ENCODE measurements at regions not wholly inside any gene's neighbourhood (a gene's known extent, or its start where the extent isn't known, plus 50 kb on each side); places are given as distances from the start of the nearest gene placed in this dataset.

- Histone ChIP-seq H3K9me3 (replicated peaks; ENCODE audit: insufficient read depth, low read length) (no peaks in the 10 kb centered on the region), H3K27ac (ENCODE audit: low read length) (no peak overlapping the region), H3F3A (ENCODE audit: insufficient read depth, low read length) (no peaks in the 10 kb centered on the region), H3K79me2 (ENCODE audit: low read length) (no peaks in the 10 kb centered on the region), H3K9ac (ENCODE audit: low read length) (no peak overlapping the region), H3K4me3 (ENCODE audit: low read length) (no peak overlapping the region), H3K4me1 (ENCODE audit: low read length) (no peaks in the 10 kb centered on the region), H3K9me2 (replicated peaks; ENCODE audit: insufficient read depth, low read length) (no peaks in the 10 kb centered on the region), H4K20me1 (ENCODE audit: insufficient read depth, low read length) (no peaks in the 10 kb centered on the region), H2AFZ (ENCODE audit: low read length) (no peak overlapping the region), H3K4me2 (ENCODE audit: low read depth, low read length) (no peak overlapping the region), H3K27me3 (replicated peaks; ENCODE audit: insufficient read depth, low read length) (no peaks in the 10 kb centered on the region), H3K36me3 (replicated peaks; ENCODE audit: insufficient read depth, low read length) (no peaks in the 10 kb centered on the region)
- DNase-seq, result no peak
- TF ChIP-seq EZH2phosphoT487 (IDR thresholded peaks at IDR 0.05; ENCODE audit: low read length) (no peak), CTCF (IDR thresholded peaks at IDR 0.05; ENCODE audit: low read length) (no peak), EZH2 (optimal IDR thresholded peaks at IDR 0.05; ENCODE audit: low read depth, low read length) (no peak)
Observed at GRCh38 chr14:95419569-95419968, 96.9 kb downstream of the SYNE3 start.

GRCh38 chr14:95418858-95419257 is 97.6 kb downstream of the SYNE3 start:
- H3K27me3 ChIP-seq (replicated peaks; ENCODE audit: insufficient read depth, low read length), result no peaks in the 10 kb centered on the region
- no peak for DNase-seq
- no peaks in the 10 kb centered on the region for H3K79me2 ChIP-seq (ENCODE audit: low read length)
- no peak overlapping the region for H3K4me3 ChIP-seq (ENCODE audit: low read length)
- H2AFZ ChIP-seq (ENCODE audit: low read length), result no peak overlapping the region
- no peaks in the 10 kb centered on the region for H3K36me3 ChIP-seq (replicated peaks; ENCODE audit: insufficient read depth, low read length)
- no peak overlapping the region for H3K9ac ChIP-seq (ENCODE audit: low read length)
- H3F3A ChIP-seq (ENCODE audit: insufficient read depth, low read length), result no peaks in the 10 kb centered on the region
- H3K4me1 ChIP-seq (ENCODE audit: low read length), result no peaks in the 10 kb centered on the region
- TF ChIP-seq EZH2phosphoT487 (IDR thresholded peaks at IDR 0.05; ENCODE audit: low read length), result no peak
- no peak for TF ChIP-seq CTCF (IDR thresholded peaks at IDR 0.05; ENCODE audit: low read length)
- TF ChIP-seq EZH2 (optimal IDR thresholded peaks at IDR 0.05; ENCODE audit: low read depth, low read length), result no peak
- H3K9me3 ChIP-seq (replicated peaks; ENCODE audit: insufficient read depth, low read length), result no peaks in the 10 kb centered on the region
- no peaks in the 10 kb centered on the region for H4K20me1 ChIP-seq (ENCODE audit: insufficient read depth, low read length)
- H3K4me2 ChIP-seq (ENCODE audit: low read depth, low read length), result no peak overlapping the region
- no peaks in the 10 kb centered on the region for H3K9me2 ChIP-seq (replicated peaks; ENCODE audit: insufficient read depth, low read length)
- no peak overlapping the region for H3K27ac ChIP-seq (ENCODE audit: low read length)

- H3K4me1 ChIP-seq (ENCODE audit: low read length), result no peaks in the 10 kb centered on the region
- no peak overlapping the region for H3K4me2 ChIP-seq (ENCODE audit: low read depth, low read length)
- H3K27ac ChIP-seq (ENCODE audit: low read length), result no peak overlapping the region
- H2AFZ ChIP-seq (ENCODE audit: low read length), result no peak overlapping the region
- no peaks in the 10 kb centered on the region for H3K79me2 ChIP-seq (ENCODE audit: low read length)
- no peak for DNase-seq
- H3K36me3 ChIP-seq (replicated peaks; ENCODE audit: insufficient read depth, low read length), result no peaks in the 10 kb centered on the region
- TF ChIP-seq EZH2 (optimal IDR thresholded peaks at IDR 0.05; ENCODE audit: low read depth, low read length), result no peak
- TF ChIP-seq CTCF (IDR thresholded peaks at IDR 0.05; ENCODE audit: low read length), result no peak
- TF ChIP-seq EZH2phosphoT487 (IDR thresholded peaks at IDR 0.05; ENCODE audit: low read length), result no peak
- H3K4me3 ChIP-seq (ENCODE audit: low read length), result no peak overlapping the region
- no peaks in the 10 kb centered on the region for H3K9me3 ChIP-seq (replicated peaks; ENCODE audit: insufficient read depth, low read length)
- no peaks in the 10 kb centered on the region for H3K9me2 ChIP-seq (replicated peaks; ENCODE audit: insufficient read depth, low read length)
- H3K27me3 ChIP-seq (replicated peaks; ENCODE audit: insufficient read depth, low read length), result no peaks in the 10 kb centered on the region
- no peaks in the 10 kb centered on the region for H4K20me1 ChIP-seq (ENCODE audit: insufficient read depth, low read length)
- no peak overlapping the region for H3K9ac ChIP-seq (ENCODE audit: low read length)
- no peaks in the 10 kb centered on the region for H3F3A ChIP-seq (ENCODE audit: insufficient read depth, low read length)
Observed at GRCh38 chr14:95417492-95417891, 97.8 kb upstream of the CLMN start.

All from MM.1S (cell line).